ENCODE measurements at regions not wholly inside any gene's neighbourhood (a gene's known extent, or its start where the extent isn't known, plus 50 kb on each side); places are given as distances from the start of the nearest gene placed in this dataset.
"Not testable (repeated sequence)": the region's sequence is repeated elsewhere in the genome, so short reads cannot be mapped to it uniquely, and the experiment has no call there.

GRCh38 chr16:51286272-51286671 lies 135.2 kb upstream of the SALL1 start:
- Histone ChIP-seq H3K27ac (no peak overlapping the region), H3K36me3 (ENCODE audit: insufficient read depth, low read length) (no peaks in the 10 kb centered on the region), H3K9ac (ENCODE audit: insufficient read length) (no peak overlapping the region), H3K9me3 (ENCODE audit: low read depth, low read length) (no peaks in the 10 kb centered on the region), H3K4me3 (no peak overlapping the region)
- TF ChIP-seq POLR2AphosphoS5 (IDR thresholded peaks at IDR 0.05; ENCODE audit: borderline replicate concordance, low read depth, low read length) (no peak), FOXP2 (optimal IDR thresholded peaks at IDR 0.05; ENCODE audit: control extremely low read depth, extremely low read length, insufficient read depth) (no peak), EZH2 (IDR thresholded peaks at IDR 0.05) (no peak)
- DNase-seq (ENCODE audit: low read depth, low spot score) = no peak

- no peak overlapping the region for H3K4me3 ChIP-seq
- DNase-seq (ENCODE audit: low read depth, low spot score) = no peak
- H3K9me3 ChIP-seq (ENCODE audit: low read depth, low read length) = no peaks in the 10 kb centered on the region
- TF ChIP-seq EZH2 (IDR thresholded peaks at IDR 0.05) = no peak
- TF ChIP-seq FOXP2 (optimal IDR thresholded peaks at IDR 0.05; ENCODE audit: control extremely low read depth, extremely low read length, insufficient read depth) = no peak
- TF ChIP-seq POLR2AphosphoS5 (IDR thresholded peaks at IDR 0.05; ENCODE audit: borderline replicate concordance, low read depth, low read length) = no peak
- no peak overlapping the region for H3K27ac ChIP-seq
- no peak overlapping the region for H3K9ac ChIP-seq (ENCODE audit: insufficient read length)
- no peaks in the 10 kb centered on the region for H3K36me3 ChIP-seq (ENCODE audit: insufficient read depth, low read length)
Observed at GRCh38 chr16:51276336-51276735, 125.3 kb upstream of the SALL1 start.

GRCh38 chr16:51272420-51272819 lies 121.3 kb upstream of the SALL1 start:
- Histone ChIP-seq H3K9me3 (ENCODE audit: low read depth, low read length) (no peaks in the 10 kb centered on the region), H3K36me3 (ENCODE audit: insufficient read depth, low read length) (no peaks in the 10 kb centered on the region), H3K4me3 (no peak overlapping the region), H3K9ac (ENCODE audit: insufficient read length) (no peak overlapping the region), H3K27ac (no peak overlapping the region)
- TF ChIP-seq FOXP2 (optimal IDR thresholded peaks at IDR 0.05; ENCODE audit: control extremely low read depth, extremely low read length, insufficient read depth) = no peak
- TF ChIP-seq POLR2AphosphoS5 (IDR thresholded peaks at IDR 0.05; ENCODE audit: borderline replicate concordance, low read depth, low read length) = no peak
- no peak for TF ChIP-seq EZH2 (IDR thresholded peaks at IDR 0.05)
- no peak for DNase-seq (ENCODE audit: low read depth, low spot score)

GRCh38 chr16:51271156-51271701 lies 120.2 kb upstream of the SALL1 start:
- no peak for DNase-seq (ENCODE audit: low read depth, low spot score)
- Histone ChIP-seq H3K9ac (ENCODE audit: insufficient read length) (no peak overlapping the region), H3K36me3 (ENCODE audit: insufficient read depth, low read length) (no peaks in the 10 kb centered on the region), H3K4me3 (no peak overlapping the region), H3K27ac (no peak overlapping the region), H3K9me3 (ENCODE audit: low read depth, low read length) (no peaks in the 10 kb centered on the region)
- TF ChIP-seq FOXP2 (optimal IDR thresholded peaks at IDR 0.05; ENCODE audit: control extremely low read depth, extremely low read length, insufficient read depth) (no peak), EZH2 (IDR thresholded peaks at IDR 0.05) (no peak), POLR2AphosphoS5 (IDR thresholded peaks at IDR 0.05; ENCODE audit: borderline replicate concordance, low read depth, low read length) (no peak)

- no peaks in the 10 kb centered on the region for H3K36me3 ChIP-seq (ENCODE audit: insufficient read depth, low read length)
- no peak overlapping the region for H3K9ac ChIP-seq (ENCODE audit: insufficient read length)
- no peak overlapping the region for H3K4me3 ChIP-seq
- no peak for TF ChIP-seq FOXP2 (optimal IDR thresholded peaks at IDR 0.05; ENCODE audit: control extremely low read depth, extremely low read length, insufficient read depth)
- H3K9me3 ChIP-seq (ENCODE audit: low read depth, low read length) = no peaks in the 10 kb centered on the region
- H3K27ac ChIP-seq = no peak overlapping the region
- DNase-seq (ENCODE audit: low read depth, low spot score) = no peak
Observed at GRCh38 chr16:51268237-51268636, 117.2 kb upstream of the SALL1 start.

GRCh38 chr16:51267681-51268080 lies 116.6 kb upstream of the SALL1 start:
- Histone ChIP-seq H3K27ac (no peak overlapping the region), H3K9me3 (ENCODE audit: low read depth, low read length) (no peaks in the 10 kb centered on the region), H3K36me3 (ENCODE audit: insufficient read depth, low read length) (no peaks in the 10 kb centered on the region), H3K9ac (ENCODE audit: insufficient read length) (no peak overlapping the region), H3K4me3 (no peak overlapping the region)
- TF ChIP-seq FOXP2 (optimal IDR thresholded peaks at IDR 0.05; ENCODE audit: control extremely low read depth, extremely low read length, insufficient read depth) (no peak), POLR2AphosphoS5 (IDR thresholded peaks at IDR 0.05; ENCODE audit: borderline replicate concordance, low read depth, low read length) (no peak), EZH2 (IDR thresholded peaks at IDR 0.05) (no peak)
- DNase-seq (ENCODE audit: low read depth, low spot score) = no peak

GRCh38 chr16:51262428-51262827 lies 111.4 kb upstream of the SALL1 start:
- no peak for DNase-seq (ENCODE audit: low read depth, low spot score)
- no peaks in the 10 kb centered on the region for H3K36me3 ChIP-seq (ENCODE audit: insufficient read depth, low read length)
- no peak overlapping the region for H3K4me3 ChIP-seq

GRCh38 chr16:51261919-51262318 lies 110.8 kb upstream of the SALL1 start:
- Histone ChIP-seq H3K9ac (ENCODE audit: insufficient read length) (no peak overlapping the region), H3K27ac (no peak overlapping the region), H3K36me3 (ENCODE audit: insufficient read depth, low read length) (no peaks in the 10 kb centered on the region), H3K4me3 (no peak overlapping the region), H3K9me3 (ENCODE audit: low read depth, low read length) (no peaks in the 10 kb centered on the region)
- no peak for TF ChIP-seq EZH2 (IDR thresholded peaks at IDR 0.05)
- TF ChIP-seq POLR2AphosphoS5 (IDR thresholded peaks at IDR 0.05; ENCODE audit: borderline replicate concordance, low read depth, low read length) = no peak
- DNase-seq (ENCODE audit: low read depth, low spot score) = no peak

More at GRCh38 chr16:51262428-51262827, 111.4 kb upstream of the SALL1 start:
- no peak overlapping the region for H3K9ac ChIP-seq (ENCODE audit: insufficient read length)
- H3K9me3 ChIP-seq (ENCODE audit: low read depth, low read length) = no peaks in the 10 kb centered on the region
- TF ChIP-seq EZH2 (IDR thresholded peaks at IDR 0.05) (no peak), FOXP2 (optimal IDR thresholded peaks at IDR 0.05; ENCODE audit: control extremely low read depth, extremely low read length, insufficient read depth) (no peak), POLR2AphosphoS5 (IDR thresholded peaks at IDR 0.05; ENCODE audit: borderline replicate concordance, low read depth, low read length) (no peak)
- H3K27ac ChIP-seq = no peak overlapping the region

GRCh38 chr16:51255349-51255972 lies 104.4 kb upstream of the SALL1 start:
- Histone ChIP-seq H3K4me3 (no peak overlapping the region), H3K9ac (ENCODE audit: insufficient read length) (no peak overlapping the region)
- TF ChIP-seq POLR2AphosphoS5 (IDR thresholded peaks at IDR 0.05; ENCODE audit: borderline replicate concordance, low read depth, low read length) (no peak), EZH2 (IDR thresholded peaks at IDR 0.05) (no peak), FOXP2 (optimal IDR thresholded peaks at IDR 0.05; ENCODE audit: control extremely low read depth, extremely low read length, insufficient read depth) (no peak)

GRCh38 chr16:51254390-51254789 lies 103.3 kb upstream of the SALL1 start:
- DNase-seq (ENCODE audit: low read depth, low spot score); H3K9ac ChIP-seq (ENCODE audit: insufficient read length); H3K9me3 ChIP-seq (ENCODE audit: low read depth, low read length); H3K27ac ChIP-seq; H3K4me3 ChIP-seq; H3K36me3 ChIP-seq (ENCODE audit: insufficient read depth, low read length): not testable (repeated sequence)

More at GRCh38 chr16:51255349-51255972, 104.4 kb upstream of the SALL1 start:
- H3K27ac ChIP-seq = no peak overlapping the region
- no peaks in the 10 kb centered on the region for H3K36me3 ChIP-seq (ENCODE audit: insufficient read depth, low read length)
- no peak for DNase-seq (ENCODE audit: low read depth, low spot score)
- no peaks in the 10 kb centered on the region for H3K9me3 ChIP-seq (ENCODE audit: low read depth, low read length)

Measured in SK-N-MC (cell line).